NCI-H748 treated with DMSO at 0.1 percent for 48 hours (cell line): ENCODE measurements at regions not wholly inside any gene's neighbourhood (a gene's known extent, or its start where the extent isn't known, plus 50 kb on each side); places are given as distances from the start of the nearest gene placed in this dataset.

Experiments used
- DNase-seq: peaks from one replicate; lab custom pipeline; 2025; lab: John Stamatoyannopoulos, UW

- no peak for DNase-seq
Measured at GRCh38 chr5:3542769-3543168, 52.9 kb upstream of the IRX1 start.

- DNase-seq = no peak
Measured at GRCh38 chr5:3542158-3542557, 53.5 kb upstream of the IRX1 start.

- DNase-seq = no peak
Measured at GRCh38 chr5:3538886-3539285, 56.7 kb upstream of the IRX1 start.

- no peak for DNase-seq
Measured at GRCh38 chr5:3537942-3538341, 57.7 kb upstream of the IRX1 start.

- DNase-seq = no peak
Measured at GRCh38 chr5:3535414-3536211, 60.0 kb upstream of the IRX1 start.

GRCh38 chr5:3534997-3535396 is 60.6 kb upstream of the IRX1 start:
- no peak for DNase-seq

- DNase-seq = no peak
Measured at GRCh38 chr5:3531320-3531986, 64.2 kb upstream of the IRX1 start.

GRCh38 chr5:3530251-3530650 is 65.4 kb upstream of the IRX1 start:
- DNase-seq = no peak

- no peak for DNase-seq
Measured at GRCh38 chr5:3526551-3527185, 69.0 kb upstream of the IRX1 start.

- no peak for DNase-seq
Measured at GRCh38 chr5:3522491-3522890, 73.1 kb upstream of the IRX1 start.

GRCh38 chr5:3518576-3518975 is 77.1 kb upstream of the IRX1 start:
- DNase-seq = no peak

GRCh38 chr5:3518051-3518450 is 77.6 kb upstream of the IRX1 start:
- DNase-seq = no peak

GRCh38 chr5:3517348-3517747 is 78.3 kb upstream of the IRX1 start:
- DNase-seq = no peak

- DNase-seq = no peak
Measured at GRCh38 chr5:3512361-3513095, 83.1 kb upstream of the IRX1 start.

GRCh38 chr5:3511934-3512333 is 83.7 kb upstream of the IRX1 start:
- peak; percentile 79 for DNase-seq

- DNase-seq = no peak
Measured at GRCh38 chr5:3511519-3511918, 84.1 kb upstream of the IRX1 start.

GRCh38 chr5:3510642-3511417 is 84.8 kb upstream of the IRX1 start:
- no peak for DNase-seq

GRCh38 chr5:3509290-3509689 is 86.3 kb upstream of the IRX1 start:
- DNase-seq = no peak

GRCh38 chr5:3508395-3508794 is 87.2 kb upstream of the IRX1 start:
- no peak for DNase-seq

GRCh38 chr5:3490957-3491507 is 104.6 kb upstream of the IRX1 start:
- DNase-seq = peak; percentile 89

- DNase-seq = no peak
Measured at GRCh38 chr5:3489239-3489843, 106.3 kb upstream of the IRX1 start.
